ENCODE measurements at regions not wholly inside any gene's neighbourhood (a gene's known extent, or its start where the extent isn't known, plus 50 kb on each side); places are given as distances from the start of the nearest gene placed in this dataset.
"Not testable (repeated sequence)": the region's sequence is repeated elsewhere in the genome, so short reads cannot be mapped to it uniquely, and the experiment has no call there.

- DNase-seq (ENCODE audit: low read depth) = no peak
Observed at GRCh38 chr10:78451592-78451991, 417.9 kb downstream of the RPS24 start.

- no peak for DNase-seq (ENCODE audit: low read depth)
Observed at GRCh38 chr10:78454123-78454645, 420.5 kb downstream of the RPS24 start.

GRCh38 chr10:78455236-78455635 is 421.6 kb downstream of the RPS24 start:
- no peak for DNase-seq (ENCODE audit: low read depth)

GRCh38 chr10:78455811-78456210 is 422.1 kb downstream of the RPS24 start:
- DNase-seq (ENCODE audit: low read depth) = no peak

GRCh38 chr10:78456649-78457400 is 423.2 kb downstream of the RPS24 start:
- no peak for DNase-seq (ENCODE audit: low read depth)

- peak; percentile 74 for DNase-seq (ENCODE audit: low read depth)
Observed at GRCh38 chr10:78457804-78458482, 424.3 kb downstream of the RPS24 start.

GRCh38 chr10:78458983-78459638 is 425.4 kb downstream of the RPS24 start:
- peak; percentile 68 for DNase-seq (ENCODE audit: low read depth)

- no peak for DNase-seq (ENCODE audit: low read depth)
Observed at GRCh38 chr10:78459639-78460037, 426.0 kb downstream of the RPS24 start.

GRCh38 chr10:78460204-78460603 is 426.5 kb downstream of the RPS24 start:
- no peak for DNase-seq (ENCODE audit: low read depth)

GRCh38 chr10:78461333-78461732 is 427.7 kb downstream of the RPS24 start:
- no peak for DNase-seq (ENCODE audit: low read depth)

- DNase-seq (ENCODE audit: low read depth) = no peak
Observed at GRCh38 chr10:78462176-78462575, 428.5 kb downstream of the RPS24 start.

GRCh38 chr10:78462726-78463228 is 429.1 kb downstream of the RPS24 start:
- no peak for DNase-seq (ENCODE audit: low read depth)

- DNase-seq (ENCODE audit: low read depth) = no peak
Observed at GRCh38 chr10:78464118-78464855, 430.6 kb downstream of the RPS24 start.

GRCh38 chr10:78464856-78465267 is 431.2 kb downstream of the RPS24 start:
- DNase-seq (ENCODE audit: low read depth) = no peak

- no peak for DNase-seq (ENCODE audit: low read depth)
Observed at GRCh38 chr10:78465431-78465830, 431.8 kb downstream of the RPS24 start.

GRCh38 chr10:78467496-78468106 is 433.9 kb downstream of the RPS24 start:
- no peak for DNase-seq (ENCODE audit: low read depth)

GRCh38 chr10:78468731-78469130 is 435.1 kb downstream of the RPS24 start:
- not testable (repeated sequence) for DNase-seq (ENCODE audit: low read depth)

- peak; percentile 46 for DNase-seq (ENCODE audit: low read depth)
Observed at GRCh38 chr10:78470267-78471103, 436.8 kb downstream of the RPS24 start.

GRCh38 chr10:78471326-78471722 is 437.7 kb downstream of the RPS24 start:
- DNase-seq (ENCODE audit: low read depth) = no peak
